ENCODE measurements at regions not wholly inside any gene's neighbourhood (a gene's known extent, or its start where the extent isn't known, plus 50 kb on each side); places are given as distances from the start of the nearest gene placed in this dataset.

GRCh38 chr1:116302281-116302680 lies 70.8 kb upstream of the ATP1A1 start:
- no peaks in the 10 kb centered on the region for H3K27me3 ChIP-seq
- no peak overlapping the region for H3K4me3 ChIP-seq
- DNase-seq, result no peak
- H3K36me3 ChIP-seq, result no peaks in the 10 kb centered on the region
- H3K9me3 ChIP-seq, result 0 out of 2 replicates have a peak, but pooled peaks cover 2% of the 10 kb centered on the region

- DNase-seq, result no peak
- Histone ChIP-seq H3K4me3 (no peak overlapping the region), H3K36me3 (no peaks in the 10 kb centered on the region), H3K9me3 (no peaks in the 10 kb centered on the region), H3K27me3 (no peaks in the 10 kb centered on the region)
Measured at GRCh38 chr1:116306102-116306501, 66.9 kb upstream of the ATP1A1 start.

DNA sequence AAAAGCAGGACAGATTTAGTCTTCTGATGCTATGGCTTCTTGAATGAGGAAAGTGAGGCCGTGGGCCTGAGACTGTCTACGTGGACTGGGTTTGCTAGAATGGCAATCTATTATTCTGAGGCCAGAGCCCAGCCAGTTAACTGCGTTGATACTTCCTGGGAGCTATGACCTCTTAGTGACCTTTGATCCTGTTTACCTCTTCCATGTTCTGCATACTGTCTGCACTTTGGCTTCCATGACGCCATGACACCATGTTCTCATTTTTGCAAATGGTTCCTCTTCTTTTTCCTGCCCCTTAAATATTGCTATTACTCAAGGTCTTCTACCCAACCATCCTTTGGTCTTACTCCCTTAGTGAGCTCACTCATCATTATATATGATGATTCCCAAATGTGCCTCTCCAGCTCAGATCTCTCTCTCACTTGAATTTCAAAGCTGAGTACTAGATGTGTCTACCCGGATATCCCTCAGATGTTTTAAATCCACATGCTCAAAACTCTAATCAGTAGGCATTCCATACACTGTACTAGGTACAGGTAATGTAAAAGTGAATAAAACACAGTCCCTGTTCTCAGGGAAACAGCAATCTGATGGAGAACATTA lies 66.1 kb upstream of the ATP1A1 start:
- DNase-seq, result no peak
- H3K4me3 ChIP-seq, result no peak overlapping the region
- H3K27me3 ChIP-seq, result no peaks in the 10 kb centered on the region
- H3K36me3 ChIP-seq, result no peaks in the 10 kb centered on the region
- H3K9me3 ChIP-seq, result no peaks in the 10 kb centered on the region

DNA sequence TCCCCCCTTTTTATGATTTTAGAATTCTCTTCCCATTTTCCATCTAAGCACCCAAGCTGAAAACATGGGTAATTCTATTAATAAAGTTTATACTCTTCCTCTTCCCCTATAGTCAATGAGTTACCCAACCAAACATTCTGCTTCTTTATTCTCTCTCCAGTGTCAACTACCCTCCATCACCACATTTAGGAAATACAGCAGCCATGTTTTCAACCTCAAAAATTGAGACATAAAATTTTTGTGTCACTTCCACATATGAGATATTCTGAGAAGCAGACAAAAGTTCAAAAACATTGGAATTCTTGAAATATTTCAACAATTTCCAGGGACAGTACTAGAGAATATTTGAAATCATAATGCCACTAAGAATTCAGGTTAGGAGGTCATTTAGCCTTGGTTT lies 64.8 kb upstream of the ATP1A1 start:
- H3K36me3 ChIP-seq, result no peaks in the 10 kb centered on the region
- no peaks in the 10 kb centered on the region for H3K27me3 ChIP-seq
- DNase-seq, result no peak
- no peaks in the 10 kb centered on the region for H3K9me3 ChIP-seq
- no peak overlapping the region for H3K4me3 ChIP-seq

GRCh38 chr1:116309090-116309870 lies 63.8 kb upstream of the ATP1A1 start:
- H3K9me3 ChIP-seq, result no peaks in the 10 kb centered on the region
- no peak for DNase-seq
- no peak overlapping the region for H3K4me3 ChIP-seq
- no peaks in the 10 kb centered on the region for H3K36me3 ChIP-seq
- no peaks in the 10 kb centered on the region for H3K27me3 ChIP-seq

- no peaks in the 10 kb centered on the region for H3K27me3 ChIP-seq
- DNase-seq, result no peak
- no peak overlapping the region for H3K4me3 ChIP-seq
- no peaks in the 10 kb centered on the region for H3K36me3 ChIP-seq
- no peaks in the 10 kb centered on the region for H3K9me3 ChIP-seq
Measured at GRCh38 chr1:116310180-116310579, 62.9 kb upstream of the ATP1A1 start.

DNA sequence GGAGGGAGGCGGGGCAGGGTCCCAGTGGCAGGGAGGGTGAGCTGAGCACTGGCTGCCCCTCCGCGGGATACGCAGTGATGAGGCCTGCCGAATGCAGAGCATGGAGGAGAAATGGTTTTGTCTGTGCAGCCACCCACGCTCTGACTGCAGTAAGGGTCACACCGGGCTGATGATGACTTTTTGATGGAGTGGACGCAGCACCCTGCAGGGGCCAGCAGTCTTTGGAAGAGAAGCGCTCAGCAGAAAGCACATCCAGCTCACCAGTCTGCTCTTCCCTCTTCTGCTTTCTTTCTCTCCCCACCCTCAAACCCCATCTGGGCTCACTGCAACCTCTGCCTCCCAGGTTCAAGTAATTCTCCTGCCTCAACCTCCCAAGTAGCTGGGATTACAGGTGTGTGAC lies 61.9 kb upstream of the ATP1A1 start:
- Histone ChIP-seq H3K36me3 (no peaks in the 10 kb centered on the region), H3K4me3 (no peak overlapping the region), H3K9me3 (no peaks in the 10 kb centered on the region), H3K27me3 (no peaks in the 10 kb centered on the region)
- no peak for DNase-seq

GRCh38 chr1:116311756-116312680 lies 61.0 kb upstream of the ATP1A1 start:
- Histone ChIP-seq H3K27me3 (no peaks in the 10 kb centered on the region), H3K36me3 (no peaks in the 10 kb centered on the region), H3K9me3 (no peaks in the 10 kb centered on the region), H3K4me3 (no peak overlapping the region)
- DNase-seq, result no peak

DNA sequence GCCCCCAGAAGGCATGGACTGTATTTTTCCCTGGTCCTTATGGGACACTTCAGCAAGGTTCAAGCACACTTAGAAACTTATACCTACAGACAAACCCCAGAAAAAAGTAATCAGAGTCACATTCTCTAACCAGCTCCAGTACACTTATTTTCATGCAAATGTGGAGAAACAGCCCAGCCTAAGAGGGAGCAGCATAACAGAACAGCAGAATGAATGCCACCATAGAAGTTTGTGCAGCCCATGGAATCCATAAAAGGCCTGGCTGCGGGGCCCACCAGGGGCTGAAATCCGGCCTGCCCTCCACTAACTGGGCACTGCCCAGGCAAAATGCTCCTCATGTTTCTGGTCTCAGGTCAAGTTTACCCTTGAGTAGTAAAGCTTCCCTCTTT lies 60.4 kb upstream of the ATP1A1 start:
- DNase-seq, result no peak
- Histone ChIP-seq H3K36me3 (no peaks in the 10 kb centered on the region), H3K9me3 (no peaks in the 10 kb centered on the region), H3K27me3 (no peaks in the 10 kb centered on the region), H3K4me3 (no peak overlapping the region)

DNA sequence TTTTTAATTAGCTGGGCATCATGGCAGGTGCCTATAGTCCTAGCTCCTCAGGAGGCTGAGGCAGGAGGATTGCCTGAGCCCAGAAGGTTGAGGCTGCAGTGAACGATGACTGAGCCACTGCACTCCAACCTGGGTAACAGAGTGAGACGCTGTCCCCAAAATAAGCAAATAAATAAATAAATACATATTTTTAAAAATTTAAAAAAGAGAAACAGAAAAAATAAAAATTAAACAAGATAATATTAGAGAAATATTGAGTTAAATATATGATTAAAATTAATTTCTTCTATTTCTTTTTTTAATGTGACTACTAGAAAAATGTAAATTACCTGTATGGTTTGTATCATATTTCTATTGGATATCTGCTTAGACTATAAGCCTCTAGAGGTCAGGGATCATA lies 59.3 kb upstream of the ATP1A1 start:
- DNase-seq, result no peak
- Histone ChIP-seq H3K4me3 (no peak overlapping the region), H3K9me3 (no peaks in the 10 kb centered on the region), H3K36me3 (no peaks in the 10 kb centered on the region), H3K27me3 (no peaks in the 10 kb centered on the region)

DNA sequence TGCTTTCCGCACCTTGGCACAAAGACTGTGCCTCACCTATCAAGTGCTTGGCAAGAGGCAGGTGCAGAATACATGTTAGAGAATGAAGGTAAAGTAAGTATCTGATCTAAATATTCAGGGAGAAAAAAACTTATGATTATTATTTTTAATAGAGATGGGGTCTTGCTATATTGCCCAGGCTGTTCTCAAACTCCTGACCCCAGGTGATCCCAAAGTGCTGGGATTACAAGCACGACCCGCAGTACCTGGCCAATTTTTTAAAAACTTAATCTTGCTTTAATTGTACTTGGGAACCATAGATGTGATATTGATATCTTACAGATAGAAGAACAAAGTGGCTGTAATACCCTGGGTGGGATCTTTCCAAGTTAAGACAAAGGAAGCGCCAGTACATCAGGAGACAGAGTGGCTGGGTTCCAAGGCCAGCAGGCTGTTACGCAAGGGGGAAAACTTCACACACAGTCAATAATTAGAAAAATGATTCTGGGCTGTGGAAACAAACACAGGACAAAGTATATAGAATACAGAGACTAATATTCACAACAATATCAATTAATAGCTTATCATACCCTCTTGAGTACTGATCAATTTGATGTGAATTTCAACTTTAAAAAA lies 58.6 kb upstream of the ATP1A1 start:
- Histone ChIP-seq H3K27me3 (no peaks in the 10 kb centered on the region), H3K9me3 (no peaks in the 10 kb centered on the region), H3K36me3 (no peaks in the 10 kb centered on the region), H3K4me3 (no peak overlapping the region)
- DNase-seq, result no peak

- no peaks in the 10 kb centered on the region for H3K27me3 ChIP-seq
- no peak overlapping the region for H3K4me3 ChIP-seq
- DNase-seq, result no peak
- no peaks in the 10 kb centered on the region for H3K36me3 ChIP-seq
- H3K9me3 ChIP-seq, result no peaks in the 10 kb centered on the region
Measured at GRCh38 chr1:116316373-116316772, 56.7 kb upstream of the ATP1A1 start.

DNA sequence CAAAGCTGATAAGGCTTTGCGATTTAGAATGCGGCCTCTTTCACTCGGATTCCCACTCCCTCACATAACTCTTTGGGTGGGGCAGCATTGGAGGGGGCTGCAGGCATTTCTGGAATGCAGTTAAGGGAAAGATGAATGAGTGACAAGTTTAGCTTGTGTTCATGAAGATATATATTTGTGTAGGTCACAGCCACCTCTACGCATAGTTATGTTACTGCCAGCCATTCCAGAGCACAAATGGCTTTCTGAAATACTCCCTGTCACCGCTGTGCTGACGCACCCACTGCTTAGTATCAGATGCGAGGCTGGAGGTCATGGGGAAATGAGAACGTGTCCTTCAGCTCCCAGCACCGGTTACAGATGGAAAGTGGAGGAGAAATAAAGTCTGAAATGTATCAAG lies 54.1 kb upstream of the ATP1A1 start:
- no peak overlapping the region for H3K4me3 ChIP-seq
- DNase-seq, result no peak
- H3K36me3 ChIP-seq, result no peaks in the 10 kb centered on the region
- no peaks in the 10 kb centered on the region for H3K9me3 ChIP-seq
- no peaks in the 10 kb centered on the region for H3K27me3 ChIP-seq

DNA sequence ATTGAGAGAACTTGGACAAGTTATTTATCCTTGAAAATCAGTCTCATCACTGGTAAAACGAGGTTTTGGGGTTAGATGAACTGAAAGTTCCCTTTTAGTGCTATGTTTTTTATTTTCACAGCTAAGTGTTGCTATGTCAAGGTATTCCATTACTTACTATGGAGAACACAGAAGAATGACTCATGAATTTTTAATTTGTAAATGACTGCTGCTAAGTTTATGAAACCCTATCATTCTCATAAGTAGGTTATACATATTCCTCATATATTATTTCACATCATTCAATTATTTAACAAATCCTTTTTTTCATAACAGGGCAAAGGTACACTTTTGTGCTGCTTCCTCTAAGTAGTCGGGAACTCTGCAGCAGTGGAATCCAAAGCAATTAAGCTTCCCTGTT lies 52.2 kb upstream of the ATP1A1 start:
- no peaks in the 10 kb centered on the region for H3K9me3 ChIP-seq
- H3K27me3 ChIP-seq, result no peaks in the 10 kb centered on the region
- no peaks in the 10 kb centered on the region for H3K36me3 ChIP-seq
- H3K4me3 ChIP-seq, result no peak overlapping the region
- no peak for DNase-seq

DNA sequence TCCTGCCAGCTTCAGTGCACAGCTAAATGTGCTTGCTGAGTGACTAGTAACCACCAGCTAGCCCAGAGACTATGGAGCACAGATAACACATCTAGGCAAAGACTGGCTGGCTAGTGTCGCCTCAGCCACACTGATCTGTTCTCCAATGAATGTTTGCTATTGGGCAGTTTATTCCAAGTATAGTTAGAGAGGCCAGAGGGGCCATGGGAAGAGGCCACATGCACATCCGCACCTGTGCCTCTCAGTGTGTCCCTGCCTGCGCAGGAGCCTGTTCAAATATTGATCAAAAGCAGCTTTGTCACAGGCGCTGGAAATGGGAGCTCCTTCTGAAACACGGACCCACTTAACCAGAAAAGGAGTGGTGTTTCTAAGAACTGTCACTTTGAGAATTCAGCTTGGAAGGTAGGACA lies 51.3 kb upstream of the ATP1A1 start:
- Histone ChIP-seq H3K9me3 (no peaks in the 10 kb centered on the region), H3K27me3 (no peaks in the 10 kb centered on the region), H3K36me3 (no peaks in the 10 kb centered on the region), H3K4me3 (no peak overlapping the region)
- DNase-seq, result no peak

- no peaks in the 10 kb centered on the region for H3K36me3 ChIP-seq
- no peaks in the 10 kb centered on the region for H3K9me3 ChIP-seq
- no peaks in the 10 kb centered on the region for H3K27me3 ChIP-seq
- no peak for DNase-seq
- H3K4me3 ChIP-seq, result no peak overlapping the region
Measured at GRCh38 chr1:116322752-116323405, 50.2 kb upstream of the ATP1A1 start.
